ENCODE measurements at regions not wholly inside any gene's neighbourhood (a gene's known extent, or its start where the extent isn't known, plus 50 kb on each side); places are given as distances from the start of the nearest gene placed in this dataset.

DNA sequence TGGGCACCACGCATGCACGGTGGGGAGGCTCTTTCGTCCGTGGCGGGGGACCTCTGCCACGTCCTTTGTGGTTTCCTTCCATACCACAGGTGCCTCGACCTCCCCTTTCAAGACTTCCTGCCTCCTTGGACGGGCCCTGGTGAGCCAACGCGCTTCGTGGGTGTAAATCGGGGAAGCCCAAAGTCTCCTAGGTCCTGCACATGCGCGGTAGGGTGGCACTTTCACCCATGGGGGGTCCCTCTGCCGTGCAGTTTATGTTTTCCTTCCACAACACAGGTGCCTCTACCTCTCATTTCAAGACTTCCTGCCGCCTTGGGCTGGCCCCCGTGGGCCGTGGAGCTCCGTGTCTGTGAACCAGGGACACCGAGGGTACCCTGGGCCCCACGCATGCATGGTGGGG is 349.7 kb downstream of the ALG10 start:
- no peak for TF ChIP-seq CTCF (conservative IDR thresholded peaks at IDR 0.05 in 1 of 2, IDR thresholded peaks at IDR 0.05 in 1 of 2; ENCODE audit: low read depth in 1 of 2, low read length in 2 of 2)
- TF ChIP-seq EZH2 (IDR thresholded peaks at IDR 0.05; ENCODE audit: low read length, missing control alignments): no peak

Data from fibroblast of lung (primary cell).